EL (cell line): ENCODE measurements at regions not wholly inside any gene's neighbourhood (a gene's known extent, or its start where the extent isn't known, plus 50 kb on each side); places are given as distances from the start of the nearest gene placed in this dataset.
"Not testable (repeated sequence)": the region's sequence is repeated elsewhere in the genome, so short reads cannot be mapped to it uniquely, and the experiment has no call there.

ENCODE experiments used
- DNase-seq: peaks from one replicate; pipeline ENCODE4 v3.0.0-alpha.2; 2016

- no peak for DNase-seq
These were observed 722.3 kb downstream of the PLA2G4A start for GRCh38 chr1:187551061-187551460.

DNA sequence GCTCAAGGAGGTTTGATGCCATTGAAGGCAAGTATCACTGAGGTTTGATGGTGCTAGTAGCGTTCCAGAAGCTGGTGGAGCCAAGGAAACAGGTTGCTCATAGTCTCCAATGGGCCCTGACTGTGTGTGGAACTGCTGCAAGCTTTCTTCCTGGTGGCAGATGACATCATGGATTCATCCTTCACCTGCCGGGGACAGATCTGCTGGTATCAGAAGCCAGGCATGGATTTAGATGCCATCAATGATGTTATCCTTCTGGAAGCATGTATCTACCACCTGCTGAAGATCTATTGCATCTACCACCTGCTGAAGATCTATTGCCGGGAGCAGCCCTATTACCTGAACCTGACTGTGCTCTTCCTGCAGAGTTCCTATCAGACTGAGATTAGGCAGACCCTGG is 734.4 kb downstream of the PLA2G4A start:
- DNase-seq = no peak

GRCh38 chr1:187566354-187566753 is 737.6 kb downstream of the PLA2G4A start:
- DNase-seq = peak; percentile 13

- DNase-seq = no peak
These were observed 739.3 kb downstream of the PLA2G4A start for GRCh38 chr1:187568067-187568466.

DNA sequence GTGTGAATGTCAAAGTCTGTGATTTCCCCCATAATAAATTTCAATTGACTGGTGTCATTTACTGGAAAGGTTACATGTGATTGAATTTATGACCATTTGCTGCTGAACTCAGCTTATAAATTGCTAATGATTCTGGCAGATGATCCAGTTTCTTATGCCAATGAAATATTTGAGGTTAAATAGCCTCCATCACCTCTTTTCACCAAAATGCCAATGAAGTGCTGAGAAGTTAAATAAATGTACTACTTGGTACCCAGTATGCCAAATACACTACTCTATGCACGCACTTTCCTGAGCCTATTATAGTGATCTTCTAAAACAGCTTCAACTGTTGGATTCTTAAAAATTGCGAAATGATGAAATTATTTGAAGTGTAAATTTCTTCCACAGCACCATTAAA is 741.4 kb downstream of the PLA2G4A start:
- DNase-seq = no peak

DNA sequence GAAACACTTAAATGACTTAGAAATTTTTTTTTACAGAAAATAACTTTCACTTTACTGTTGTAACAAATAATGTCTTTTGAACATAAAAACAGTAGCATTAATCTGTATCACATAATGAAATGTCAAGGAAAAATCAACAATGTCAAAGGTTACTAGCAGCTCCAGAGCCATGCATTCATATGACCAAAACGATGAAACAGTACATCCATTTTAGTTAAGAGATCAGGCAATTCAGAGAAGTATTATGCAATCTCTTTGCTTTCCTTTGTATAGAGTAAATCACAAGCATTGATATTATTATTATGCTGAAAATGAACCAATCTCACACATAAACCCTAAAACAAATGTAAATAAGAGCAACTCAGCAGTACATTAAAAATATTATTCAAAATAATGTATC is 748.9 kb downstream of the PLA2G4A start:
- no peak for DNase-seq

DNA sequence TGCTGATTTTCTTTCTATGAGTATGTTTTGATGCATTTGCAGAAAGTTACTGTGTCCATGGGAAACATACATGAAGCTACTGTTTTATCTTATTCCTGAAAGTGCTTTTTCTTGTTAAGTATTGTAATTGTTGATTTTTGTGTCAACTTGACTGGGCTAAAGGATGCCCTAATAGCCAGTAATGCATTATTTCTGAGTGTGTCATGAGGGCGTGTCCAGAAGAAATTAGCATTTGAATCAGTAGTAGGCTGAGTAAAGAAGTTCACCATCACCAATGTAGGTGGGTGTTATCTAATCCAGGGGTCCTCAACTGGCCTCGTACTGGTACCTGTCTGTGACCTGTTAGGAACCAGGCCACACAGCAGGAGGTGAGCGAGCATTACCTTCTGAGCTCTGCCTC is 760.2 kb downstream of the PLA2G4A start:
- DNase-seq = peak; percentile 15

DNA sequence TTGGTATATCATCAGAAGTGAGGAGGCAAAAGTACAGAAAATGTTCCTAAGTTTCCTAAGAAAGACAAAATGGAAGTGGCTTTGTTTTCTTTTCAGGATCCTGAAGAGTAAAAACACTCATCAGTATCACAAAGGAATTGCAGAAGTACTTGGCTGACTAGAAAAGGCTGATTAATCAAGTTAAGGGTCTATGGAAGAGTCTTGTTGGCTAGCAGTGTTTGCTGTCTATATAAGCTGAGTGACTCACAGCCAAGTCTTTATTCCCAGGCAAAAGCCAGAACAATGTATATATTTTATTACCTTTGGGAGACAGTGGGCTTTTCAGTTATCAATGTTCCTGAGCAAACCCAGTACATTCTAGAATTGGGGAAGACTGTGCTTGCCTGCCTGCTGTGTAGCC is 777.0 kb downstream of the PLA2G4A start:
- DNase-seq = no peak

GRCh38 chr1:187615853-187616735 is 787.3 kb downstream of the PLA2G4A start:
- DNase-seq = not testable (repeated sequence)

DNA sequence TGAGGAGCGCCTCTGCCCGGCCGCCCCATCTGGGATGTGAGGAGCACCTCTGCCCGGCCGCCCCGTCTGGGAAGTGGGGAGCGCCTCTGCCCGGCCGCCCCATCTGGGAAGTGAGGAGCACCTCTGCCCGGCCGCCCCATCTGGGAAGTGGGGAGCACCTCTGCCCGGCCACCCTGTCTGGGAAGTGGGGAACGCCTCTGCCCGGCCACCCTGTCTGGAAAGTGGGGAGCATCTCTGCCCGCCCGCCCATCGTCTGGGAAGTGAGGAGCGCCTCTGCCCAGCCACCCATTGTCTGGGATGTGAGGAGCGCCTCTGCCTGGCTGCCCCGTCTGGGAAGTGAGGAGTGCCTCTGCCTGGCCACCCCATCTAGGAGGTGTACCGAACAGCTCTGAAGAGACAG is 788.1 kb downstream of the PLA2G4A start:
- DNase-seq = not testable (repeated sequence)

GRCh38 chr1:187617776-187618175 is 789.0 kb downstream of the PLA2G4A start:
- DNase-seq = no peak

GRCh38 chr1:187619175-187619574 is 790.4 kb downstream of the PLA2G4A start:
- DNase-seq = no peak

DNA sequence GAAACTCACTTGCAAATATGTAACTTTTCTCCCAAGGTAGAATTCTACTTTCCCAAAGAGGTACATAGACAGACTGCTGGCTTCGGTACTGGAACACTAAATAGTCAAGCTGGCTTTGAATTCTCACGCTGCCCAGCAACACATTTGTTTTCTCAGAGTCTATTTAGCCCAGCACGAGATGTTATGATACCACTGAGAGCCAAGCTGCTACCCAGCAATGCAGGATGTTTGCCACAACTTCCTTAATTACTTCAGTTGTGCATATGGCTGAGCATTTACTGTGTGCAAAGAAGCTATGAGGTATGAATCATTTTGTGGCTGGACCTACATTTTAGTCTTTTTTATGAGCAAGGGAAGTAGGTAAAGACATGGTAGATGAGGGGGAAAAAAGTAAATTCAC is 793.2 kb downstream of the PLA2G4A start:
- DNase-seq = peak; percentile 50

GRCh38 chr1:187622545-187622944 is 793.8 kb downstream of the PLA2G4A start:
- no peak for DNase-seq

DNA sequence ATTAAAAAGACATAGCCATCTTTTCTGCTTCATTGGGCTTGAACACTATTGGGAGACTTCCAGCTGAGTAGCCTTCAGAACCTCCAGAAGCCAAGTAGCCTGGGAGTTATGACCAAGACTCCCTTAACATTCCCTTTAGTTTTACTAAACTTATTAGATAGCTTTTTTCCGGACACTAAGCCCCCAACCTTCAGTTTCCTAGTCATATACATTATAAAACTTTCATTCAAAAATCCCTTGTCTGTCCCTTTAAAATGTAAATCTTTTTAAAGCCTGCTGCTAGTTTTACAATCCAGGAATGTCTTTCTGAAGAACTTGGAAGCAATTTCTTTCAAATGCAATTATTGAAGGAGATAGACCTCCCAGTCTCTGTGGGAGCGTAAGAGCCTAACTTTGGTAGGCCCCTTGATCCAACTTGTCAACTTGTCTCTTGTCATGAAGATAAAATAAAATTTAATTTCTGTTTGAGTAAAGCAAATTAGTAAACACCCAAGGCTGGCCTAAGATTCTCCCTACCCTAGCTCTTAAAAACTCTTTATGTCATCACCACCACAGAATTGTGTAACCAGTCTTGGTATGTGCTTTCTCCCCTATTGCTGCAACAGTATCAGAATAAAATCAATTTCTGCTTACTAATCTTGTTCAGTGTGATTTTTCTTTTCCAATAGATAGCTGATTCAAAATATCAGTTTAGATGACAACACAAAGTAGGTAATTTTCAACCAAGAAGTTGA is 796.2 kb downstream of the PLA2G4A start:
- DNase-seq = peak; percentile 4

GRCh38 chr1:187626056-187626455 is 797.3 kb downstream of the PLA2G4A start:
- DNase-seq = peak; percentile 4

GRCh38 chr1:187627516-187627915 is 798.8 kb downstream of the PLA2G4A start:
- DNase-seq = no peak

GRCh38 chr1:187629075-187629474 is 800.3 kb downstream of the PLA2G4A start:
- no peak for DNase-seq

- DNase-seq = no peak
These were observed 802.1 kb downstream of the PLA2G4A start for GRCh38 chr1:187630653-187631380.

GRCh38 chr1:187631381-187631675 is 802.6 kb downstream of the PLA2G4A start:
- no peak for DNase-seq

GRCh38 chr1:187631984-187632383 is 803.2 kb downstream of the PLA2G4A start:
- DNase-seq = no peak

GRCh38 chr1:187634940-187635339 is 806.2 kb downstream of the PLA2G4A start:
- DNase-seq = no peak

- DNase-seq = no peak
These were observed 810.1 kb downstream of the PLA2G4A start for GRCh38 chr1:187638733-187639434.
